Lung (tissue), 11 donors: ENCODE measurements at regions not wholly inside any gene's neighbourhood (a gene's known extent, or its start where the extent isn't known, plus 50 kb on each side); places are given as distances from the start of the nearest gene placed in this dataset.

Experiments
- ATAC-seq: fragments of 200-7000 bp; cut with Tn5 transposase; one replicate; pipeline ENCODE4 v1.9.1; 2020; ENCODE audit warnings: moderate number of reproducible peaks; ENCODE audit not compliant: insufficient read depth, low FRiP score
- DNase-seq, 3 donors: peaks; one replicate each; pipeline ENCODE4 v3.0.0-alpha.2; 2013 to 2017
- H3K27ac ChIP-seq, 2 donors: one replicate each; pipeline ENCODE4 v1.5.1; 2013; ENCODE audit warnings: mild to moderate bottlenecking in 2 of 2, moderate library complexity in 2 of 2, control low read depth in 1 of 2, inconsistent platforms in 1 of 2, low read depth in 1 of 2, low read length in 1 of 2
- H3K27me3 ChIP-seq, 3 donors: one replicate each; pipeline ENCODE4 v1.5.1; 2013; ENCODE audit warnings: low read length in 2 of 3; ENCODE audit not compliant: control insufficient read depth in 3 of 3, insufficient read depth in 3 of 3
- H3K36me3 ChIP-seq, 4 donors: one replicate each; pipeline ENCODE4 v1.5.1; 2013; ENCODE audit warnings: low read length in 4 of 4, mild to moderate bottlenecking in 1 of 4, moderate library complexity in 1 of 4; ENCODE audit not compliant: control insufficient read depth in 4 of 4, insufficient read depth in 4 of 4
- H3K4me1 ChIP-seq, 5 donors: one replicate each; pipeline ENCODE4 v1.5.1; 2013; ENCODE audit warnings: low read length in 5 of 5, mild to moderate bottlenecking in 2 of 5, moderate library complexity in 1 of 5; ENCODE audit not compliant: control insufficient read depth in 5 of 5, insufficient read depth in 5 of 5
- H3K4me3 ChIP-seq: one replicate; pipeline ENCODE4 v1.5.1; 2013; ENCODE audit warnings: mild to moderate bottlenecking, control low read depth, moderate library complexity
- H3K9ac ChIP-seq, 2 donors: one replicate each; pipeline ENCODE4 v1.5.1; 2013; ENCODE audit warnings: low read length in 2 of 2, control low read depth in 1 of 2; ENCODE audit not compliant: insufficient read depth in 1 of 2
- H3K9me3 ChIP-seq, 4 donors: one replicate each; pipeline ENCODE4 v1.5.1; 2013; ENCODE audit warnings: low read length in 3 of 4, mild to moderate bottlenecking in 1 of 4, moderate library complexity in 1 of 4; ENCODE audit not compliant: control insufficient read depth in 4 of 4, insufficient read depth in 3 of 4
- CTCF ChIP-seq: IDR thresholded peaks from 2 replicates; pipeline ENCODE4 v1.5.1; 2012; ENCODE audit warnings: mild to moderate bottlenecking; ENCODE audit errors: control extremely low read depth, extremely low read depth
- WGBS, 2 donors: extraction: QIAGEN DNeasy Blood & Tissue Kit; methylation state at CpG; one replicate each; pipeline ENCODE4 v1.1.7; 2013; 5-methylcytosine and 5-hydroxymethylcytosine counted together
- donor health status: control.
- donor health status: control.
- donor health status: Bipolar disorder and iron deficiency.
- donor health status: healthy.
- donor health status: DM: yes; HTN: yes; CAD: no.

GRCh38 chr16:62664566-62664965, 628.3 kb upstream of the CDH8 start:
- TF ChIP-seq CTCF = no peak
- no peak overlapping the region for H3K9ac ChIP-seq
- H3K4me1 ChIP-seq = no peaks in the 10 kb centered on the region
- peaks cover 0 to 4% (median 0%) of the 10 kb centered on the region in 4 donors for H3K9me3 ChIP-seq
- no peak overlapping the region for H3K27ac ChIP-seq
- ATAC-seq (no peak), DNase-seq (no peak)
- WGBS, 2 donors = 60 to 70% methylated on average over 3 of the region's 3 CpGs
- no peaks in the 10 kb centered on the region for H3K27me3 ChIP-seq
- no peaks in the 10 kb centered on the region for H3K36me3 ChIP-seq
- H3K4me3 ChIP-seq = no peak overlapping the region

DNA sequence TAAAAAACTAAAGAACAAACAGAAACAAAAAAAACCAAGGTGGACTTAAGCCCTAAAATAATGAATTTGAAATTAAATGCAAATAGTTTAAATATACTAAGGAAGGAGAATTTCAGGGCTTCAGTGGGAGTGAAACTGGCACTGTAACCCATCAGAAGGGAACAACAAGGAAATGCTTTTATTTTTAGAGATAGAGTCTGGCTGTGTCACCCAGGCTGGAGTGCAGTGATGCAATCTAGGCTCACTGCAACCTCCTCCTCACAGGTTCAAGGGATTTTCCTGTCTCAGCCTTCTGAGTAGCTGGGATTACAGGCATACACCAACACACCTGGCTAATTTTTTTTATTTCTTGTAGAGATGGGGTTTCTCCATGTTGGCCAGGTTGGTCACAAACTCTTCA, 625.2 kb upstream of the CDH8 start:
- no peaks in the 10 kb centered on the region for H3K27me3 ChIP-seq
- H3K4me3 ChIP-seq = no peak overlapping the region
- no peak overlapping the region for H3K9ac ChIP-seq
- H3K4me1 ChIP-seq = no peaks in the 10 kb centered on the region
- H3K36me3 ChIP-seq = no peaks in the 10 kb centered on the region
- H3K9me3 ChIP-seq = peaks cover 0 to 4% (median 0%) of the 10 kb centered on the region in 4 donors
- ATAC-seq (no peak), DNase-seq (no peak)
- H3K27ac ChIP-seq = no peak overlapping the region
- TF ChIP-seq CTCF = no peak

DNA sequence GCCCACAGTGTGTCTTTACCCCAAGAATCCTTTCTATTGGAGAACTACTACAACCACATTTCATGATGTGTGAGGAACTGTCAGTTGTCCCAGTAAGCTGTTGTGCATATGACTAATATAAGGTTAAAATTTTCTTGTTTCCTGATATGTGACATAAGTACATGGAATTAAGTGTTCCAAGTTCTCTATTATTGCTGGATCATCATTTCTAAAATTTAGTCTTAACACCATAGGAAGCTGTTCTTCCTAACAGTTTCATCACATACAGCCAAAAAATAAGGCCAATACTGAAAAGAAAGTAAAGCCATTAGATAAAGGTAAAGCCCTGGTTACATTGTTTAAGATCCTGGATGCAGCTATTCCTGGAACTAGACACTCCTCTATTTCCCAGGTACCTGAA, 620.9 kb upstream of the CDH8 start:
- H3K9ac ChIP-seq = no peak overlapping the region
- H3K36me3 ChIP-seq = no peaks in the 10 kb centered on the region
- no peaks in the 10 kb centered on the region for H3K27me3 ChIP-seq
- no peaks in the 10 kb centered on the region for H3K4me1 ChIP-seq
- TF ChIP-seq CTCF = no peak
- H3K27ac ChIP-seq = no peak overlapping the region
- no peak for ATAC-seq
- H3K4me3 ChIP-seq = no peak overlapping the region
- no peak for DNase-seq
- no peaks in the 10 kb centered on the region for H3K9me3 ChIP-seq

- no peaks in the 10 kb centered on the region for H3K36me3 ChIP-seq
- TF ChIP-seq CTCF = no peak
- H3K27ac ChIP-seq = no peak overlapping the region
- H3K27me3 ChIP-seq = no peaks in the 10 kb centered on the region
- no peak overlapping the region for H3K9ac ChIP-seq
- DNase-seq (no peak), ATAC-seq (no peak)
- no peaks in the 10 kb centered on the region for H3K9me3 ChIP-seq
- 68 to 77% methylated on average over 3 of the region's 3 CpGs for WGBS, 2 donors
- no peak overlapping the region for H3K4me3 ChIP-seq
- peaks cover 0 to 2% (median 0%) of the 10 kb centered on the region in 5 donors for H3K4me1 ChIP-seq
Measured at GRCh38 chr16:62652441-62653120, 616.3 kb upstream of the CDH8 start.
